HepG2 (cell line): ENCODE measurements at regions not wholly inside any gene's neighbourhood (a gene's known extent, or its start where the extent isn't known, plus 50 kb on each side); places are given as distances from the start of the nearest gene placed in this dataset.

Experiments used
- ASH2L ChIP-seq: fragments of 300-600, 200-600 bp; sonication (generic); IDR thresholded peaks from 2 replicates; pipeline ENCODE4 v1.7.0; 2017; ENCODE audit warnings: low read depth, mild to moderate bottlenecking, moderate library complexity, mixed read lengths, low read length; ENCODE audit not compliant: insufficient read length
- ATF1 ChIP-seq: IDR thresholded peaks from 2 replicates; pipeline ENCODE4 v1.6.1; 2016; ENCODE audit warnings: mild to moderate bottlenecking, control low read depth
- BCL6 ChIP-seq: IDR thresholded peaks from 2 replicates; pipeline ENCODE4 v1.6.1; 2016; ENCODE audit warnings: missing genetic modification reagents, missing compliant biosample characterization
- CEBPB ChIP-seq: IDR thresholded peaks from 2 replicates; pipeline ENCODE4 v1.6.1; 2011; ENCODE audit warnings: low read depth, low read length, improper control_type of control experiment, borderline replicate concordance
- CHD4 ChIP-seq: fragments of 200-600 bp; sonication (generic); IDR thresholded peaks from 2 replicates; pipeline ENCODE4 v1.7.0; 2017; ENCODE audit warnings: mild to moderate bottlenecking, low read length, borderline replicate concordance
- ERF ChIP-seq: IDR thresholded peaks from 2 replicates; pipeline ENCODE4 v1.6.1; 2018; ENCODE audit warnings: missing biosample characterization, missing genetic modification reagents
- FOXJ3 ChIP-seq: sonication (generic); formaldehyde crosslinking; IDR thresholded peaks from 2 replicates; pipeline ENCODE4 v1.4.0; 2020; ENCODE audit warnings: missing genetic modification reagents, mild to moderate bottlenecking, borderline replicate concordance
- HNF4G ChIP-seq, 2 experiments: sonication (generic) in 1 of 2; formaldehyde crosslinking in 1 of 2; IDR thresholded peaks; 2 replicates each; pipeline versions ENCODE4 v1.4.0 to v1.6.1; 2011 to 2020; ENCODE audit warnings: borderline replicate concordance in 2 of 2, low read depth in 2 of 2, mild to moderate bottlenecking in 2 of 2, low read length in 1 of 2, missing genetic modification reagents in 1 of 2, moderate library complexity in 1 of 2
- KLF6 ChIP-seq: IDR thresholded peaks from 2 replicates; pipeline ENCODE4 v1.8.0; 2016; ENCODE audit warnings: missing biosample characterization, missing genetic modification reagents
- NCOR1 ChIP-seq: fragments of 200-600 bp; sonication (generic); IDR thresholded peaks from 2 replicates; pipeline ENCODE4 v1.7.0; 2017; ENCODE audit warnings: antibody characterized with exemption, low read length, borderline replicate concordance
- SOX5 ChIP-seq: IDR thresholded peaks from 2 replicates; pipeline ENCODE4 v1.6.1; 2016; ENCODE audit warnings: borderline replicate concordance
- SOX6 ChIP-seq, 2 experiments: fragments of 450-650 bp in 1 of 2; sonication (generic) in 1 of 2; formaldehyde crosslinking in 1 of 2; IDR thresholded peaks; 2 replicates each; pipeline versions ENCODE4 v1.4.0 to v1.6.1; 2017 to 2020; ENCODE audit warnings: antibody characterized with exemption in 1 of 2, mild to moderate bottlenecking in 1 of 2, missing genetic modification reagents in 1 of 2
- ZMYM4 ChIP-seq: sonication (generic); formaldehyde crosslinking; IDR thresholded peaks from 2 replicates; pipeline ENCODE4 v1.8.1; 2023; ENCODE audit warnings: mild to moderate bottlenecking, missing genetic modification reagents
- ZNF547 ChIP-seq: sonication (generic); formaldehyde crosslinking; IDR thresholded peaks from 2 replicates; pipeline ENCODE4 v1.5.1; 2020; ENCODE audit warnings: mild to moderate bottlenecking, missing genetic modification reagents
- ZNF569 ChIP-seq: sonication (generic); formaldehyde crosslinking; IDR thresholded peaks from 2 replicates; pipeline ENCODE4 v1.5.0; 2020; ENCODE audit warnings: mild to moderate bottlenecking, missing genetic modification reagents, moderate library complexity, borderline replicate concordance
- ZNF83 ChIP-seq: sonication (generic); formaldehyde crosslinking; IDR thresholded peaks from 2 replicates; pipeline ENCODE4 v1.4.0; 2020; ENCODE audit warnings: missing genetic modification reagents, mild to moderate bottlenecking, borderline replicate concordance
- ZSCAN22 ChIP-seq: sonication (generic); formaldehyde crosslinking; IDR thresholded peaks from 2 replicates; pipeline ENCODE4 v1.4.0; 2020; ENCODE audit warnings: mild to moderate bottlenecking, missing genetic modification reagents
- TF ChIP-seq, protein P1 (sequence below): sonication (generic); IDR thresholded peaks from 2 replicates; pipeline ENCODE4 v1.6.1; 2016; ENCODE audit warnings: low read depth, borderline replicate concordance
- TF ChIP-seq, protein P2 (sequence below), 2 experiments: sonication (generic) in 1 of 2; formaldehyde crosslinking in 1 of 2; IDR thresholded peaks; 2 replicates each; pipeline versions ENCODE4 v1.5.1 to v1.6.1; 2011 to 2020; ENCODE audit warnings: borderline replicate concordance in 1 of 2, low read depth in 1 of 2, low read length in 1 of 2, mild to moderate bottlenecking in 1 of 2, missing genetic modification reagents in 1 of 2, moderate library complexity in 1 of 2
- TF ChIP-seq, protein P3 (sequence below): sonication (generic); formaldehyde crosslinking; IDR thresholded peaks from 2 replicates; pipeline ENCODE4 v1.4.0; 2020; ENCODE audit warnings: missing genetic modification reagents, mild to moderate bottlenecking, borderline replicate concordance
- TF ChIP-seq, protein P4 (sequence below): sonication (generic); formaldehyde crosslinking; IDR thresholded peaks from 2 replicates; pipeline ENCODE4 v1.8.0; 2022; ENCODE audit warnings: missing genetic modification reagents, mild to moderate bottlenecking, moderate library complexity, borderline replicate concordance

DNA sequence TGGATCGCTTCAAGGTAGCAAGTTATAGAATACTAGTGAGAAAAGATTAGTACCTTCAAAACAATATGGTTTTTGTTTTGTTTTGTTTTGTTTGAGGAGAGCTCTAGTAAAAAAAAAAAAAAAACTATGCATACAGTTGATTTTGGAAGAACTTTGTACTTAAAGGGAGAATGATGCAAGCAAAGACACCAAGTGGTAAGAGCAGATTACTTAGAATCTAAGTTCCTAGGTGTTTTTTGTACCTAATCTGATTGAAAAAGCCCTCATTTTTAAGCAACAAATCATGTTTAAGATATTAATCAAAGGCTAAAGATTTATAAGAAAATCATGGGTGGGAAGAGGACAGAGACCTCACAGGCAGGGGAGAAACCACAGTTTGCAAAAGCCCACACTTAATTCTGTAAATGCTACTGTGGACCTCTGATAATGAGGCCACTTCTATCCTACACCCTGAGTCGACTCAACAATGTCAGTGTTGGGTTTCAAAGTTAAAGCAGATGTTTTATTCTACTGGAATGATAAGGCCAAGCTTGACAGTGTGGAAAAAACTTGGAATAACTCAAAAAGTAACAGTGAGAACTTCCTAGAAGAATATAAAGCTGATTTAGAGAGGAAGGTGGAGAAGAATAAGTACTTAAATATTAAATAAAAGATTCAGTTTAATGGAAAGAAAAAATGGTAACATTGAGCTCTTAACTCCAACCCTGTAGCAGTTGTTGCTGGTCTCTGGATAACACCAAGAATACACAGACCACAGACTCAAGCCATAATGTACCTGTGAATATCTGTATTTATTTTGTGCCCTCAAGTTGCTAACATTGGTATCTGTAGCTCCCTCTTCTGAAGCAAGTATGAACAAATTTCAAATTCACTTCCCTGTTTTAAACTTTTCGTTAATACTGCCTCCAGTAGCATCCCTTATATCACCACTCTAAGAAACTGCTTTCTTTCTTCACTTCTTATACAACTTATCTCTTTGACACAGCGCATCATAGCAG is 1047.8 kb downstream of the EPHA7 start (continued):
- TF ChIP-seq, protein P1, sequence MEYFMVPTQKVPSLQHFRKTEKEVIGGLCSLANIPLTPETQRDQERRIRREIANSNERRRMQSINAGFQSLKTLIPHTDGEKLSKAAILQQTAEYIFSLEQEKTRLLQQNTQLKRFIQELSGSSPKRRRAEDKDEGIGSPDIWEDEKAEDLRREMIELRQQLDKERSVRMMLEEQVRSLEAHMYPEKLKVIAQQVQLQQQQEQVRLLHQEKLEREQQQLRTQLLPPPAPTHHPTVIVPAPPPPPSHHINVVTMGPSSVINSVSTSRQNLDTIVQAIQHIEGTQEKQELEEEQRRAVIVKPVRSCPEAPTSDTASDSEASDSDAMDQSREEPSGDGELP, result no peak
- peak; percentile 90 for TF ChIP-seq ASH2L
- TF ChIP-seq, protein P2, sequence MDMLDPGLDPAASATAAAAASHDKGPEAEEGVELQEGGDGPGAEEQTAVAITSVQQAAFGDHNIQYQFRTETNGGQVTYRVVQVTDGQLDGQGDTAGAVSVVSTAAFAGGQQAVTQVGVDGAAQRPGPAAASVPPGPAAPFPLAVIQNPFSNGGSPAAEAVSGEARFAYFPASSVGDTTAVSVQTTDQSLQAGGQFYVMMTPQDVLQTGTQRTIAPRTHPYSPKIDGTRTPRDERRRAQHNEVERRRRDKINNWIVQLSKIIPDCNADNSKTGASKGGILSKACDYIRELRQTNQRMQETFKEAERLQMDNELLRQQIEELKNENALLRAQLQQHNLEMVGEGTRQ (IDR thresholded peaks at IDR 0.05; ENCODE audit: low read depth, low read length), result no peak
- TF ChIP-seq, protein P2 (CRISPR knock-in tag; IDR thresholded peaks at IDR 0.05; ENCODE audit: borderline replicate concordance), result no peak
- TF ChIP-seq SOX5 (CRISPR knock-in tag), result peak; percentile 86; the same call in 1 of the 2 replicates
- peak; percentile 21; the same call in 1 of the 2 replicates for TF ChIP-seq ZMYM4 (CRISPR knock-in tag)
- TF ChIP-seq, protein P3, sequence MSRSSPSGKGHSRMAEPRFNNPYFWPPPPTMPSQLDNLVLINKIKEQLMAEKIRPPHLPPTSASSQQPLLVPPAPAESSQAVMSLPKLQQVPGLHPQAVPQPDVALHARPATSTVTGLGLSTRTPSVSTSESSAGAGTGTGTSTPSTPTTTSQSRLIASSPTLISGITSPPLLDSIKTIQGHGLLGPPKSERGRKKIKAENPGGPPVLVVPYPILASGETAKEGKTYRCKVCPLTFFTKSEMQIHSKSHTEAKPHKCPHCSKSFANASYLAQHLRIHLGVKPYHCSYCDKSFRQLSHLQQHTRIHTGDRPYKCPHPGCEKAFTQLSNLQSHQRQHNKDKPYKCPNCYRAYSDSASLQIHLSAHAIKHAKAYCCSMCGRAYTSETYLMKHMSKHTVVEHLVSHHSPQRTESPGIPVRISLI, result peak; percentile 91
- TF ChIP-seq HNF4G (IDR thresholded peaks at IDR 0.05; ENCODE audit: borderline replicate concordance, low read depth, low read length), result peak; percentile 50; the same call in 1 of the 2 replicates
- TF ChIP-seq HNF4G (CRISPR knock-in tag; IDR thresholded peaks at IDR 0.05; ENCODE audit: borderline replicate concordance, low read depth), result no peak
- peak; percentile 74 for TF ChIP-seq CEBPB
- peak; percentile 35; the same call in 1 of the 2 replicates for TF ChIP-seq FOXJ3 (CRISPR knock-in tag)
- TF ChIP-seq ERF (CRISPR knock-in tag), result no peak
- no peak for TF ChIP-seq ZNF547 (CRISPR knock-in tag)
- no peak for TF ChIP-seq SOX6 (IDR thresholded peaks at IDR 0.05)
- peak; percentile 80 for TF ChIP-seq SOX6 (CRISPR knock-in tag; IDR thresholded peaks at IDR 0.05)
- no peak for TF ChIP-seq ZNF569 (CRISPR knock-in tag)
- TF ChIP-seq BCL6 (CRISPR knock-in tag), result peak; percentile 38; the same call in 1 of the 2 replicates
- no peak for TF ChIP-seq ZNF83 (CRISPR knock-in tag)
- TF ChIP-seq ATF1 (CRISPR knock-in tag), result peak; percentile 38; the same call in 1 of the 2 replicates
- peak; percentile 79; the same call in 1 of the 2 replicates for TF ChIP-seq CHD4
- TF ChIP-seq, protein P4, sequence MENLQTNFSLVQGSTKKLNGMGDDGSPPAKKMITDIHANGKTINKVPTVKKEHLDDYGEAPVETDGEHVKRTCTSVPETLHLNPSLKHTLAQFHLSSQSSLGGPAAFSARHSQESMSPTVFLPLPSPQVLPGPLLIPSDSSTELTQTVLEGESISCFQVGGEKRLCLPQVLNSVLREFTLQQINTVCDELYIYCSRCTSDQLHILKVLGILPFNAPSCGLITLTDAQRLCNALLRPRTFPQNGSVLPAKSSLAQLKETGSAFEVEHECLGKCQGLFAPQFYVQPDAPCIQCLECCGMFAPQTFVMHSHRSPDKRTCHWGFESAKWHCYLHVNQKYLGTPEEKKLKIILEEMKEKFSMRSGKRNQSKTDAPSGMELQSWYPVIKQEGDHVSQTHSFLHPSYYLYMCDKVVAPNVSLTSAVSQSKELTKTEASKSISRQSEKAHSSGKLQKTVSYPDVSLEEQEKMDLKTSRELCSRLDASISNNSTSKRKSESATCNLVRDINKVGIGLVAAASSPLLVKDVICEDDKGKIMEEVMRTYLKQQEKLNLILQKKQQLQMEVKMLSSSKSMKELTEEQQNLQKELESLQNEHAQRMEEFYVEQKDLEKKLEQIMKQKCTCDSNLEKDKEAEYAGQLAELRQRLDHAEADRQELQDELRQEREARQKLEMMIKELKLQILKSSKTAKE (CRISPR knock-in tag), result no peak
- no peak for TF ChIP-seq ZSCAN22
- TF ChIP-seq NCOR1, result peak; percentile 90
- no peak for TF ChIP-seq KLF6
